T-helper 1 cell (primary cell): ENCODE measurements at regions not wholly inside any gene's neighbourhood (a gene's known extent, or its start where the extent isn't known, plus 50 kb on each side); places are given as distances from the start of the nearest gene placed in this dataset.
A peak's percentile ranks its signal among the peaks of the same experiment; 100 is the strongest.

Experiments
- DNase-seq, 5 donors: peaks; one replicate each; pipeline ENCODE4 v3.0.0-alpha.2; 2012 to 2020

DNA sequence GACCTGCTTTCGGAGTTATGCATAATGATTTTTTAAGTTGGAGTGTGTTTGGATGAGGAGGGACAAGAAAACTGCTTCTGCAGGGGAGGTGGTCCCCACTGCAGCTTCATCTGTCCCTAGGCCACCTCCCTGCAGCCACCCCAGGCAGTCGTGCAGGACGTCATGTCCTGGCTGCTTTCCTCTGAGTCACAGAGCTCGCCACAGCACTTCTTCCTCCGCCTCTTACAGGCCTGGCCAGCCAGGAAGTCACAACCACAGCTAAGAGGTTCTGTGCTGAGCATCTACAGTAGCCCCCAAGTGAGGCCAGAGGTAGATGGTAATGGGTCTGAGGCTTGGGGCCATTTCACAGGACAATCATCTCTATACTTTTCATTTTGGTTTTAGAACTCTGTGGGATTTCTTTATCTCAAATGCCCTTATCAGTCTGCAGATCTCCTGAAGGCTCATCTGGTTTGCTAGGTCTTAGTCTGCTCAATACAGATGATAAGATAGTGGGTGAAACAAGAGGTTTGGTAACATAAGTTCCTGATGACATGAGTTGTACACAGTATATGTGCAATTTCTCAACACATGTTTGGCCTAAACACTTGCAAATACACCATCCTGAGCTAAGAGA is 106.4 kb downstream of the ARF6 start:
- peak; percentile 45 to 95 (median 63) for DNase-seq

DNA sequence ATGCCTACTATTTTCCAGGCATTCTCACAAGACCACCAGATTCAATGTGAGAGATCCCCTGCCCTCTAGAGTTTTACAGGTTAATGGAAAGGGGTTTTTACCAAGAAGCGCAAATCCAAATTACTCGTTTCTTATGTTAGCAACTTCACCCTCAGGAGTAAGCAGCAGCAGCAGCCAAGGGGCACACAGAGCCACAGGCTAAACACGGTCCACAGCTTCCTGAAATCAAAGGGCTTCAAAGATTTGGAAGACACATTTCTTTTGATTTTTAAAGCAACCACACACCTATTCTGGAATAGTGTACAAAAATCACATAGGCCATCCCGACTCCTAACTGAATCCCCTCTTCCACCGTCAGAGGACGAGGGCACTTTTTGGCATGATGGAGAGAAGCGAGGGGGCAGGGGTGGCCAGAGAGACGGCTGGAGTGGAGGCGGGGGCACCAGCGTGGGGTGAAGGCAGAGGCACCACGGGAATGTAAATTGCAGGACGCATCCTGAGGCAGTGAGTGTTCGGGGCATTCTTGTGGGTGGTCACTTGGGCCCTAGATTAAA is 107.0 kb downstream of the ARF6 start:
- no peak for DNase-seq

DNA sequence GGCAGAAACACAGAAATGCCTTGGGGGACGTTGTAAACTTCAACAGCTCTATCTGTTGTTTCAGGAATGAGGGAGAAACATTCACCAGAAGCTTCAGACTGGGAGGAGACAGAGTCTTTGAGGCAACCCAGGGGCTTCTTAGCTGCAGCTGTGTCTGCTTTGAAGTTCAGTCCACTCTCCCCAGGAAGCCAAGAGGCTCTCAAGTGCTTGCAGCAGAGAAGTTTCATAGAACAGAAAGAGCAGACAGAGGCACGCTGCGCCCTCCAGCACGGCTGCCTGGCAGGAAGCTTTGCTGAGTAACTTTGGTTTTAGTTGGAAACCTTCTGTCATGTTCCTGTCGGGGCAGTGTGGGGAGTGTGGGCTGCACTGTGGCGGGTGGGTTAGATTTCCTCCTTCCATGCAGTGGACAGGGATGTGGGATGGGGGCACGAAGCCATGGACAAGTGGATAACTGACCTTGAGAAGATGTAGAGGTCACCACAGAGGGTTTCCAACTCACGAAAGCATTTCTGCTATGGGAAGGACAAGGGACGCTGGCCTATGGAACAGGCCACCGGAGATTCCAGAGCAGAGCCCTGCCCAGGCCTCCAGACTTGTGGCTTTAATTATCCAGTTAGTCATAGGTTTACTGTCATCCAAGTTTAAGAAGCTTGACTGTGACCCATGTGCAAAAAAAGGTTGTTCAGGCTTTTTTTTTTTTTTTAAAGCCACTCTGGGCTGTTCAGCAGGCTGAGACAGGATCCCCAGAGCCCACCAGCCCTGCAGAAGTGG is 107.7 kb downstream of the ARF6 start:
- DNase-seq = peak; percentile 23 to 93 (median 55)

DNA sequence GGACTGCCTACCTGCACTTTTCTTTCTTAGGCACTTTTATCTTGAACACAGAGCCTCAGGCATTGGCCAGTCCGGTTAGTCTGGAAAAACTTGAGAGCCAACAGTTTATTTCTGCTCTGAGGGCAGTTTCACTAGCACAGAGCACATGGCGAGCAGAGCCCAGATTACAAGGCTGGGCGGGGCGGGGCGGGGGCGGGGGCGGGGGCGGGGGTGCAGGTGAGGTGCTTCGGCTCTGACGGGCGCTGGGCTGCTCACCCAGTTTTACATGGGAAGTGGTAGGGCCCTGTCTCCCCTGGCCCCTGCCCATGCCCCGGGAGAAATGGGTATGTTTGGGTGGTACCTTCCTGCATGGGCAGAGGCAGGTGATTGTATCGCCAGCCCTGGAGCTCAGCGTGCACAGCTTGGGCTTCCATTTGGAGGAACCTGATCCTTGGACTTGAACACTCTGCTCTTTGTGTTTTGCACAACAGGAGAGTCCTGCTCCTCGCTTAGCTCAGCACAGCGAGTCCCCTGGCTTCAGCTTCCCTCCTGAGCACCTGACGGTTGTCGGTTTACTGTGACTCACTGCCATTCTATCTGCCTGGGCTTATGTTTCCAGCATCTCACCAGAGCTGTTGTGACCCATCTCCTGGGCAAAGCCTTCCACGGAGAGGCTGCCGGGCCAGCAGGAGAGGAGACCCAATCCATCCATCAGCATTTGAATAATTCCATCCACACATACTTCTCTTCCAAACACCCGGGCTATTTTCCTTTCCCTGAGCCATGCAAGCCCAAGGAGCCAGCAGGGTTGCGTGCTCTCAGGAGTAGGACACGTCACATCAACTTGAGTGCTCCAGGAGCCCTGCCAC is 108.5 kb downstream of the ARF6 start:
- DNase-seq = peak; percentile 29 to 94 (median 54)

DNA sequence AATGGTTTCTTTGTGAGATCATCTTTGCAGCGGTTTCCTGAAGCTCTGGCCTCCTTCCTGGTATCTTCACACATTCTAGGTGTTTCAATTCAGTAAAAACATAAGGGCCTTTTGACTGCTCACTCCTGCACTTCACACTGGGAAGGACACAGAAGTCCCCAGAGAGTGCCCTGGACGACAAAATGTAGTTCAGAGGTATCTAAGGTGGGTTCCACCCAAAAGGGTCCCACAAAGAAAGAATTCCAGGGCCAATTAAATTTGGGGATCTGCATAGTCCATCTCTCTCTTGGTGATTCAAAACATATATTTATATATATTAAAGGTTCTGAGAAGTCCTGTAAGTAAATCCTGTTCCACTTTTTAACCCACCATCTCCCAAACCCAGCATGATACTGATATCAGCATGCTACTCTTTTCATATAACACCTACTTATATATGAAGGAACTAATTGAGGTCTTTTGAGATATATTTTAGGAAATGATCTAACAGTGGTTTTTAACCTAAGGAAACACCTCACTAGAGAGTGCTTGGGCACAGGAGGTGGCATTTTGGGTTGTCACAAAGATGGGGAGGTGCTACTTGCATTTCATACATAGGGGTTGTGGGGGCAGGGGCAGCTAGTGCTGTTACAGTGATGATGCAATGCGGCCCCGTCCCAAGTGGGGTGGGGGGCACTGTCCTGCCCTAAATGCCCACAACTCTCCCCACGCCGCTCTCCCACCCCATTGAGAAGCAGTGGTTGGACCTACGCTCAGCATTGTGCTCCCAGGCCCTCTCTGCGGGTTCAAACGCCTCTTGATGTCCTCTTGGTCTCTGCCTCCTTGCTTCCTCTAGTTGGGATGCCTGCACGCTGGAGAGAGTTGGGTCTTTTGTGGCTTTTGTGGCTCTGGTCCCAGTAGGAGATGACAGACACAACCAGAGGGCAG is 109.4 kb downstream of the ARF6 start:
- peak; percentile 22 to 96 (median 51) for DNase-seq

DNA sequence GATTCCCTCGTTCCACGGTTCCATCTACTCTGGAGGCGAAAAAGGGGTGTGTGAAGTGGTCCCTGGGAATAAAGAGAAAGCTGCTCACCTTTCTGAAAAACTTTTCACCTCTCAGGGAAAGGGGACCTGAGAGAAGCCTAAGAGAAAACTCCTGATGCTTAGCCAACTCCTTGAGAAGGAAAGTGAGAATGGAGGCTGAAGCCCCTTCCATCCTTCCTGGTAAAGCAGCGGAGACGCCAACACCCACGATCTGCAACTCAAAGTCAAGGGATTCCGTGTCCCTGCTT is 110.0 kb downstream of the ARF6 start:
- DNase-seq = no peak

DNA sequence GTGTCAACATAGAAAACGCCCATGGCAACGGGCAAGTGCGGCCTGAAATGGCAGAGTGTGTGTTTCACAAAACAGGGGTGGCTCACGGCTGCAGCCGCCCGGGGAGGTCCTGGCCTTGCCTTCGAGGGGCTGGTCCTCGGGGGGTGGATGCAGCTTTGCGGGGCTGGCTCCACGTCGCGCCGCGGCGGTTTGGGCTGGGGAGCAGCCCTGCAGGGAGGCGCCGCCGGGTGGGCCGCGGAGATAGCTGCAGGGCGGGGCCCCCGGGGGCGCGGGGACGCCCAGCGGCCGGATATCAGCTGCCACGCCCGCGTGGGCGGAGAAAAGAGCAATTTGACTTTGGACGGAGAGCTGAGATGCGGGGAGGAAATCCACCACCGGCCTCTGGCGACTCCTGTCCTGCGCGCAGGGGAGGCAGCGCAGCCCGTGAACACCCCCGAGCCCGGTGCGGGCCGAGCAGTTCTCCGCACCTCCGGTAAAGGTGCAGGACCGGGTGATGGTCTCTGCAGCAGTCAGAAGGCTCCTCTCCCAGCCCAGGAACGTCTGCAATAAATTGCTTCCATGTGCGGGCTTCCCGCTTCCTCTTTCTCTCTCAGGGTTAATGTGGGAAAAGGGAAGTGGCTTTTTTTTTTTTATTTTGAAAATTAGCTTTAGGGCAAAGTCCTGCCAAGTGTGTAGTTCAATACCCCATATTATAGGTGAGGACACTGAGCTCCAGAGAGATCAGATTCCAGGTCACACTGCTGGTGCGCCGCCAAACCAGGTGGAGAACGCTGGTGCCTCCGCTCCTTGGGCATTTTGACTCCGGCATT is 110.5 kb downstream of the ARF6 start:
- DNase-seq = peak; percentile 59 to 87 (median 63)

DNA sequence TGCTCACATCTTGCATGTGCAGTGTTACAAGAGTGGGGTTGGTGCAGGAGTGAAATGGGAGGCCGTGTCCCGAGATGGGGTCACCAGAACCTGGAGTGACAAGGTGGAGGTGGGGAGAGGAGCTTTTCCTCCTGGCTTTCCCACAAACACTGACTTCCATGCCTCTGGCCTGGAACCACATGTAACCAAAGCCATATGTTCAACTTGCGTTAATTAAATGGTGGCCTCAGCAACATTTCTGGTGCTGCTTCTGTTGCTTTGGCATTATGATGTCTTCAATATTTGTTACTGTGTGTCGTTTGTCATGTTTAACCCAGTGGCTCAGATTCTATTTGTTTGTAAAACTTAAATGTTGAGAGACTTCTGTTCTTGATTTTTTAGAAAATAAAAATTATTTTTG is 110.2 kb downstream of the VCPKMT start:
- DNase-seq = no peak

DNA sequence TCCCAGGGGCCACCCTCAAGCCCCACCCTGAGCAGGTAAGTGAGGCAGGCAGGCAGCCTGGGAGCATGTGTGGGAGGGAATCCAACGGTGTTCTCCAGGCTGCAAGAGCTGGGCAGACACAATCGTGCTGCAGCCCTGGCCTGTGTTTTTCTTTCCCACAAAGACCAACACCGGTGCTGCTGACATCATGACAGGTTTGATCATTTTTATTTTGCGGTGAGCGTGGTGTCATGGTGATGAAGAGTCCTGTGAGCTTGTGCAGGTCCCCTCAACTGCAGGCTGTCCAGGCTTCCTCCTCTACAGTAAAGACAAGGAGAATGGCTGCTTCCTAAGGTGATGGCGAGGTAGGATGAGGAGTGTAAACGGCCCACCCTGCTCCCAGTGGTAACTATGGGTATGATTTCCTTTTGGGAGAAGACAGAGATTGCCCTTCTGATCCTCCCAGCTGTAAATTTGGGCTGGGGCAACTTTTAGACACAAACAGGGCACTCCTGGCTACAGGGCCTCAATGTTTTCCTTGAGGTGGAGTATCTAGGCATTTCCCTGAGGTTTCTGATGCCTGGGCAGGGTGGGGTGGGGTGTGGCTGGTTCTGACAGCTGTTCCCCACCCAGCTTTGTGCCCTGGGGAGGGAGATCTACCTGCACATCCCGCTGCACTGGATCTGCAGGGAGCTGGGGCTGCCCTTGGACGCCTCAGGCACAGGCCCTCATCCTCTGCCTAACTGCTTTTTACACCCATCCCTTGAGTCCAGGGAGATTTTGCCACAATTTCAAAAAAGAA is 109.1 kb downstream of the VCPKMT start:
- no peak for DNase-seq

DNA sequence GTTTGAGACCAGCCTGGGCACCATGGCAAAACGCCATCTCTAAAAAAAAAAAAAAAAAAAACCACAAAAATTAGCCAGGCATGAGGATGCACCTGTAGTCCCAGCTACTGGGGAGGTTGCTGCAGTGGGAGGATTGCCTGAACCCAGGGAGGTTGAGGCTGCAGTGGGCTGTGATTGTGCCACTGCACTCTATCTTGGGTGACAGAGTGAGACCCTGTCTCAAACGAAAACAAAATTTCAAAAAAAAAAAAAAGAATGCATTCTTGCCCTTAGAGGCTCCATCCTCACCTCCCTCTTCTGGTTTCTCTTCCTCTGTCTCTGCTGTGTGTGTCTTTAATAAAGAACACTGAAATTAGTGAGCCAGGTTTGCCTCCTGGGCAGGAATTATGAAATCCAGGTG is 107.8 kb downstream of the VCPKMT start:
- no peak for DNase-seq

DNA sequence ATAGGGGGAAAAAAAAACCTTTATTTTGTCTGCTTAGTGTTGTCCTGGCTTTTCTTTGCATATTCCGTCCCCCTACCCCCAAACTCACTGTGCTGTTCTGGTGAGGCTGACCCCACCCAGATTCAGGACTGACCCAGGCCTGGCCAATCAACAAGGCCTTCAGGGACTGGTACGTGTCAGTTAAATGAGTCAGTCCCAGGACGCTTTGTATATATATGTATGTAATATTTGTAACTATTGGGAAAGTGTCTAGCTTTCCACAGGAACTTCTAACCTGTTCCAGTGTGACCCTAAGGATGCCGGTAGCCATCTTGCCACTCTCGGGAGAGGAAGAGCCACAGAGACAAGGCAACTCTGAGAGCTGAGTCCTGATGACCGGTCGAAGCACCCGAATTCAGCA is 107.4 kb downstream of the VCPKMT start:
- DNase-seq = no peak

DNA sequence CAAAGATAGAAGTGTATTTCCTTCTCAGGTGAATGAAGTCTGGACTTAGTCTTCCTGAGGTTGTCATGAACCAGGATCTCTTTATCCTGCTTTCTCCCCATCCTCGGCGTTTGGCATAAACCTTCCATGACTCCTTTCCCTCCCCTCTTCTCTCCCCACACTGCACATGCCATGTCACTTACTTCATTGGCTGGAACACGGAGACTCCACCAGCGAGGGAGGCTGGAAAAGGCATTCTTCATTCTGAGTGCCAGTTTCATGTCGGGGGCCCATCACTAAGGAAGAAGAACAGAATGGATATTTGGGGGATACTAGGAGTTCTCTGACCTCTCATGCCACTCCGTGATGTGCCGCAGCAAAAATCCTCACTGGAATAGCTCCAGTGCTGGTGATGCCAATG is 105.6 kb downstream of the VCPKMT start:
- DNase-seq = no peak

DNA sequence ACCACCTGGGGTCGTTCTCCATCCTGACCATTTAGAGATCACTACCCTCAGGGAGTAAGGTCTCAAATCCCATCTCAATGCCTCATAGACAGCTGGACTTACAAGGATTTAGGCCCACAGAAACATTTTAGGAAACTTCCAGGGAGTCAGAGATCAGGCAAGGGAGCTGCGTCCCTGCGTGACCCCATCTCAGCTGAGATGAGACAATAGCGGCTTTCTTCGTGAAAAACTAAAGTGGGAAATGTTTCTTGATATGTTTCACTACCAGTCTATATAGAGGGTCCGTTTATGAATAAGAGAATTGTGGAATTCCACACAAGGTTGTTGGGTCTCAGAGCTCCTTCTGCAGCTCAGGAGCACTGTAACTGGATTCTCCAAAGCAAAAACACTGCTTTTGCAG is 105.1 kb downstream of the VCPKMT start:
- DNase-seq = no peak

DNA sequence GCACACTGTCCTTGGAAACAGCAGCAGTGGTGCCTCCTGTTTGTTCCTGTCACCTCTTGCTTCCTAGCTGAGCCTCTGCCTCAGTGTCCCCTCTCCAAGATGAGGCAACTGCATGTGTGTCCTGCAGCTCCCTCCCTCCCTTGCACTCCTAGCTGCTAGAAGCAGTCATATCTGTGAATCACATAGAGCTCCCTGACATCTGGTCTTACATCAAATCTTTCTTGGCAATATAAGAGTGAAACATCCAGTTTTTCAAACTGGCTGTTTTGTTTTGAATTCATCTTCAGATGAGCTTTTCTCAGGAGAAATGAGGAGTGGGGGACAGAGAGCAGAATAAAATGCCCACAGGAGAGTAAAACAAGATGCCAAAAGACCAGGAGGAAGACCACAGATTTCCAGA is 103.7 kb downstream of the VCPKMT start:
- DNase-seq = no peak

DNA sequence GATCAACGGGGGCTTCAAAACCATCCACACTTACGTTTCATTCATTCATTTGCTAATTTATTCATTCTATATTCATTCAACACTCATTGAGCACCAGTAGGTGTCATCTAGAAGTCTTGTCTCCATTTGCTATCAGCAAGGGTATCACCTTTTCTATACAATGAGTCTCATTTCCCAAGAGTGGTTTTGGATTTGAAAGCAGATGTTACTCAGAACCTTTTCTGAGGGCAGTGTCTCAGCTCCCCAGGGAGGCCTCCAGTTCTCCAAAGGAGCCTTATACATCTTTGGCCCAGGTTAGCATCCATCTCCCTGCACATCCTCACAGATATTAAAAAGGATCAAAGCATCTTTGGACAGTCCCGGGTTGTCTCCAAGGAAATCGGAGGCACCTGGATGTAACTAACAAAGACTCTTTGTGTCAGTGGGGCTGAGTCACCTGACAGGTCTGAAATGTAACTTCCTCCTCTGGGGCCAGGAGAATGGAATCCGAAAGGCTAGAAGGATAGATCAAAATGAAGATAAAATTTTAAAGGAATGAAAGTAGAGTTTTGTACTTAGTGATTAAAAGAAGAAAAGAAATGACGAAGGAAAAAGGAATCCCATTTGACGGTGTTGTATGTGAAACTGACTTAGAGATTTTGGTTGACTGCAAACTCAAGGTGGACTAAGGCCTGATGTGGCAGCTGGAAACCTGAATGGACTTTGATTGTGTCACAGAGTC is 103.0 kb downstream of the VCPKMT start:
- DNase-seq = no peak

DNA sequence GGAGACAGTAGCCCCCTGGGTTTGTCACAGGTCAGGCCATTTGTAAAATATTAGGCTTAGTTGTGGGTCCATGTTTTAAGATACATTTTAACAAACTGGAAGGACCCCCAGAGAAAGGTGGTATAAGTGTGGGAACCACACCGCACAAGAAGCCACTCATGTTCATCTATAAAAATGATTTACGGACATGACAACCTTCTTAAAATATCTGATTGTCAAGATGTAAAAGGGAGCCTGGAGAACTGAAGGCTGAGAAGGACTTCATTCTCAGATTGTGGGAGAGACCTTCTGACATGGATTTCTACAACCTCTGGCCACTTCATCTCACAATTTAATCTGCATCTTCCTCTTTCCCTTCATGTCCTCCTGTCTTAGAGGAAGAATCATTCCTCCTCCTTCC is 102.4 kb downstream of the VCPKMT start:
- no peak for DNase-seq

DNA sequence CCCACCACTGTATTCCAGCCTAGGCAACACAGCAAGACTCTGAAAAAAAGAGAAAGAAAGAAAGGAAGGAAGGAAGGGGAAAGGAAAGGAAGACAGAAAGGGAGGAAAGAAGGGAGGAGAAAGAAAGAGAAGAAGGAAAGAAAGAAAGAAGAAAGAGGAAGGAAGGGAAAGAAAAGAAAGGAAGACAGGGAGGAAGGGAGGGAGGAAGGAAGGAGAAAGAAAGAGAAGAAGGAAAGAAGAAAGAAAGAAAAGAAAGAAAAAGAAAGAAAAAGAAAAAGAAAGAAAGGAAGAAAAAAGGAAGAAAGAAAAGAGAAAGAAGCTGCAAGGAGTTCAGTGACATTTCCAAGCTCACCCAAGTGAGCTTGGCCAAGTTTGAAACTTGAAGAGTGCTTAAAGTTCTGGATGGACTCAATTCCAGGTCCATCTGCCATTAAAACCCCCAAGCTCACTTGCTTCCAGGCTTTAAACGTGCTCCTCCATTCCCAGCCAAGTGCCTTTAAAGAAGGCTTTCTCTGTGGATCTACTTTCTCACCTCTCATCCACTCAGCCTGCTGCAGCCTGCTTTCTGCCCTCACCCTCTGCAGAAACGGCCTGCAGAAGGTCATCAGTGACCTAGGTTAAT is 101.5 kb downstream of the VCPKMT start:
- no peak for DNase-seq

DNA sequence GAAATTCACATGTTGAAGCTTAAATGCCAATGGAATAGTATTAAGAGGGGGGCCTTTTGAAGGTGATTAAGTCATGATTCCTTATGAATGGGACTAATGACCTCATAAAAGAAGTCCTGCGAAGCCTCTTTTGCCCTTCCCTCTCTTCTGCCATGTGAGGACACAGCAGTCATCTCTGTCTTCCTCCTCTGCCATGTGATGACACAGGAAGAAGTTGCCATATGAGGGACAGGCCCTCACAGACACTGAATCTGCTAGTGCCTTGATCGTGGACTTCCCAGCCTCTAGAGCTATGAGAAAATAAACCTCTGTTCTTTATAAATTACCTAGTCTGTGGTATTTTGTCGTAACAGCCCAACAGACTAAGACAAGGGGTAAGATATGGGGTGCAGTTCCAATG is 100.7 kb downstream of the VCPKMT start:
- peak in 1 of 5 donors; percentile 23 for DNase-seq

DNA sequence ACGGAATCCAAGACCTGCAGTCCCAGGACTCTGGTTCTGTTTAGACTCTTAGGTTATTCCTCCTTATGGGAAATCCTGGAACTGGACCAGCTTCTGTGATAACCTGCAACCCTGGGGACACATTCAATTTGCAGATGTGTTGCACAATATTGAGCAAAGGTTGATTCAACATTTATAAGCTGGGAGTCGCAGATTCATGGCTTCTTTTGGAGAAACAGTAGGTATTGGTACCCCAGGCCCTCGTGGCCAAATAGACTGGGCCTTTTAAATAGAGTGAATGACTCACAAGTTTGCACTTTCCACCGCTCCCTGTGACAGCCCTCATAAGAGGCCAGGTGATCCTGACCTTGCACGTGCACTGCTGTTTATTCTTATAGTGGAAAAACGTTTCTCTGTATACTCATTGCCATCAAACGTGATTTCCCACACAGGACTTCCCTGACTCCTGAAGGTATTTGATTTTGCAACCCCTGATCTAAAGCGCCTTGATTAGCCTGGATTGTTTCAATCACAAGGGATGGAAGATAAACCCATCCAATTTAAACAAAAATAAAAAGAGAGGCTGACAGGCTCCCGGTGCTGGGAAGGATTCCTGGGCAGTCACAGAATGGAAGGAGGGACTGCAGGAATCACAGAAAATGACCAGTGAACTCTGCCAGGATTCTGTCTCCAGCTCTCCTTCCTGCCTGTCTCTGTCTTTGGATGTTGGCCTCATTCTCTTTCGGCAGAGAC is 98.0 kb downstream of the VCPKMT start:
- DNase-seq = no peak
